K562 (cell line): ENCODE measurements at regions not wholly inside any gene's neighbourhood (a gene's known extent, or its start where the extent isn't known, plus 50 kb on each side); places are given as distances from the start of the nearest gene placed in this dataset.

ENCODE experiments used
- CREB3 ChIP-seq: fragments of 450-650 bp; conservative IDR thresholded peaks from 2 replicates; pipeline ENCODE4 v1.6.1; 2016; ENCODE audit warnings: missing genetic modification characterization, low read depth, mild to moderate bottlenecking, missing compliant biosample characterization, moderate library complexity
- E2F6 ChIP-seq, 2 experiments: IDR thresholded peaks; 2 replicates each; pipeline ENCODE4 v1.6.1; 2011; ENCODE audit warnings: borderline replicate concordance in 1 of 2, control low read depth in 1 of 2, low read depth in 1 of 2, low read length in 1 of 2, mild to moderate bottlenecking in 1 of 2, mixed read lengths in 1 of 2, moderate library complexity in 1 of 2; ENCODE audit not compliant: insufficient read depth in 1 of 2, insufficient read length in 1 of 2, poor library complexity in 1 of 2, severe bottlenecking in 1 of 2; ENCODE audit errors: extremely low read depth in 1 of 2
- GATAD2A ChIP-seq: fragments of 450-650 bp; IDR thresholded peaks from 2 replicates; pipeline ENCODE4 v1.6.1; 2017
- MAFK ChIP-seq: IDR thresholded peaks from 2 replicates; pipeline ENCODE4 v1.6.1; 2011; ENCODE audit warnings: low read length, improper control_type of control experiment
- SIN3A ChIP-seq, 2 experiments: fragments of 150-350 bp in 1 of 2; IDR thresholded peaks; 2 replicates each; pipeline ENCODE4 v1.6.1; 2011 to 2016; ENCODE audit warnings: borderline replicate concordance in 2 of 2, low read depth in 2 of 2, low read length in 2 of 2, mild to moderate bottlenecking in 2 of 2, moderate library complexity in 2 of 2; ENCODE audit not compliant: control insufficient read depth in 1 of 2
- ZNF121 ChIP-seq: sonication (generic); formaldehyde crosslinking; conservative IDR thresholded peaks from 2 replicates; pipeline ENCODE4 v1.8.0; 2022; ENCODE audit warnings: missing genetic modification reagents
- ZNF778 ChIP-seq: fragments of 450-650 bp; formaldehyde crosslinking; IDR thresholded peaks from 2 replicates; pipeline ENCODE4 v1.4.0; 2020; ENCODE audit warnings: mild to moderate bottlenecking, moderate library complexity
- TF ChIP-seq, protein P1 (sequence below): sonication (generic); formaldehyde crosslinking; IDR thresholded peaks from 2 replicates; pipeline ENCODE4 v1.8.1; 2023; ENCODE audit warnings: mild to moderate bottlenecking, missing genetic modification reagents

DNA sequence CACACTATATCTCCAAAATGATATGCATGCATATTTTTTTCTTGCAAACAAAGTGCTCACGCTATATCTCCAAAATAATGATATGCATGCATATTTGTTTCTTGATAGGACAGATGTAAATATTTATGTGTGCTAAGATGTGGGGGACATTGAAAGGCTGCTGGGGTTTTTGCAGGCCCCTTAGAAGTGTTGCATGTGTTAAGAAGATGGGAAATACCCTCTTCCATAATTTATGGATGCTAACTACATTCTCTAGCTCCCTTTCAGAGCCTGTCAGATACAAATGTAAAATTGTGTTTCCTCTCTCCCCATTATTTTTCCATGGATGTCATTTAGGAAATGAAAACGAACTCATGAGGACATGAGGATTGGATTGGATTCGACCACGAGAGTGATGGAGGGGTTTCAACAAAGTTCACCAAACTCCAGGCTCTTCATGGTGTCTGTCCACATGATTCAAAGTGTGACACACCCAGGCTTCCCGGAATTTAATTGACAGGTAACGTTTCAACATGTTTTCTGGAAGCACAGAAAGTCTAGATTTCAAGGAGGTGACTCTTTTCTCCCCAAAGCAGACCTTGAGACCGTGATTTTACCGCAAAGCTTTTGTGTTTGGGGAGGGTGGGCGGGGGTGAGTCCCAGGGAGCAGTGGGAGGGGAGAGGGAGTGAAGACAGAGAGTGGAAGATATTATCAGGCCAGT is 94.4 kb upstream of the CD99 start (continued):
- TF ChIP-seq E2F6 (IDR thresholded peaks at IDR 0.05; ENCODE audit: borderline replicate concordance in 1 of 2, extremely low read depth in 1 of 2, insufficient read depth in 1 of 2, insufficient read length in 1 of 2, low read depth in 1 of 2, low read length in 1 of 2, poor library complexity in 1 of 2, severe bottlenecking in 1 of 2) (no peak), MAFK (no peak), SIN3A (IDR thresholded peaks at IDR 0.05; ENCODE audit: borderline replicate concordance in 2 of 2, control insufficient read depth in 1 of 2, low read depth in 2 of 2, low read length in 2 of 2) (no peak), ZNF778 (no peak), GATAD2A (no peak), ZNF121 (CRISPR knock-in tag) (no peak), CREB3 (tag) (no peak)
- TF ChIP-seq, protein P1, sequence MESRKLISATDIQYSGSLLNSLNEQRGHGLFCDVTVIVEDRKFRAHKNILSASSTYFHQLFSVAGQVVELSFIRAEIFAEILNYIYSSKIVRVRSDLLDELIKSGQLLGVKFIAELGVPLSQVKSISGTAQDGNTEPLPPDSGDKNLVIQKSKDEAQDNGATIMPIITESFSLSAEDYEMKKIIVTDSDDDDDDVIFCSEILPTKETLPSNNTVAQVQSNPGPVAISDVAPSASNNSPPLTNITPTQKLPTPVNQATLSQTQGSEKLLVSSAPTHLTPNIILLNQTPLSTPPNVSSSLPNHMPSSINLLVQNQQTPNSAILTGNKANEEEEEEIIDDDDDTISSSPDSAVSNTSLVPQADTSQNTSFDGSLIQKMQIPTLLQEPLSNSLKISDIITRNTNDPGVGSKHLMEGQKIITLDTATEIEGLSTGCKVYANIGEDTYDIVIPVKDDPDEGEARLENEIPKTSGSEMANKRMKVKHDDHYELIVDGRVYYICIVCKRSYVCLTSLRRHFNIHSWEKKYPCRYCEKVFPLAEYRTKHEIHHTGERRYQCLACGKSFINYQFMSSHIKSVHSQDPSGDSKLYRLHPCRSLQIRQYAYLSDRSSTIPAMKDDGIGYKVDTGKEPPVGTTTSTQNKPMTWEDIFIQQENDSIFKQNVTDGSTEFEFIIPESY (CRISPR knock-in tag), result no peak
